NCI-H1436 (cell line): ENCODE measurements at regions not wholly inside any gene's neighbourhood (a gene's known extent, or its start where the extent isn't known, plus 50 kb on each side); places are given as distances from the start of the nearest gene placed in this dataset.

ENCODE experiments used
- DNase-seq: peaks from one replicate; lab custom pipeline; 2025; lab: John Stamatoyannopoulos, UW

DNA sequence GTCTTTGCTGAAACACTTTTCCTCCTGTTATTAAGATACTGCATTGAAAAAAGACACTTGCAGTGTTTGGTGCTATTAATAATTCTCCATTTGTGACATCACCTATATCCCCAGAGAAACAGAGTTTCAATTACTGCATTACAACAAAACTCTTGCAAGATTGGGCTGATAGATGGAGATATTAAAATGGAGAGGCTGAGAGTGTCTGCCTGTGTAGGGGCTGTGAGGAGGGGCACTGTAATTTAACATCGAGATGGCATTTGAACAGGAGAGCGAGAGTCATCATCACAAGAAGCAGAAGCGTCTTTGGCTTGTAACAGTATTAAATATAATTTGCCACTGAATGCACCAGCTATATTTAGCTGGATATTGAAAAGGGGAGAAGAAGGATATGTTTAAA is 316.5 kb downstream of the CDH26 start:
- DNase-seq = no peak

DNA sequence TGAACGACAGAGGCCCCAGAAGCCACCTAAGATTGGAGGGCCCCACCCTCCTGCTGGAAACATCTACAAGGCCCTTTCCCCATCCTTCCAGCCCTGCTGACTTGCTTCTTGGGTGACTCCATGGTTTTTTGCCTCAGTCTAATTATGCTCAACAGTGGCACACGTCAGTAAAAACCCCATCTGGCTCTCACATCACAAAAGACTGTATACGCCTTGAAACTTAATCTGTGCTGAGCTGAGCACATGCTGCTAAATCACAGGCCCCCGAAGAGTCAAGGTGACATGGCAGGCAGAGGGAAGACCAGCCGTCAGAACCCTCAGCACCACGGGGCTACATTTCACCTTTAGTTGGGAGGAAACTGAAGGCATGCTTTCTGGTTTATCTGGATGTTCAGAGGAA is 323.1 kb downstream of the CDH26 start:
- no peak for DNase-seq

DNA sequence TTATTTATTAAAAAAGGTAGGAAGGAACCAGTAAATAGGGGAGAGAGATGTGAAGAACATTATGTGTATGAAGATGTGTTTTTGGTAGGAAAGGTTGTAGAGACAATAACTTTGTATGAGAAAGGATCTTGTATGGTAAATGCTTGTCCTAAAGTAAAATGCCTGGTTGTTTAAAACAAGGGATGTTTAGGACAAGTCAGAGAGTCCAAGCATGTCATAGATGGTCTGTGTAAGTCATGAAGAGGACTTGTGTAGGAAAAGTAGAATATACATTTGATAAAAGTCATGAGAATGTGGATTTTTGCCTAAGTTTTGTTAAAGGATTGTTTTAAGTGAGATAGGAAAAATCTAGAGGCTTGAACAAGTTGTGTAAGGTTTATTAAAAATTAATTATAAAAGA is 325.1 kb downstream of the CDH26 start:
- no peak for DNase-seq

DNA sequence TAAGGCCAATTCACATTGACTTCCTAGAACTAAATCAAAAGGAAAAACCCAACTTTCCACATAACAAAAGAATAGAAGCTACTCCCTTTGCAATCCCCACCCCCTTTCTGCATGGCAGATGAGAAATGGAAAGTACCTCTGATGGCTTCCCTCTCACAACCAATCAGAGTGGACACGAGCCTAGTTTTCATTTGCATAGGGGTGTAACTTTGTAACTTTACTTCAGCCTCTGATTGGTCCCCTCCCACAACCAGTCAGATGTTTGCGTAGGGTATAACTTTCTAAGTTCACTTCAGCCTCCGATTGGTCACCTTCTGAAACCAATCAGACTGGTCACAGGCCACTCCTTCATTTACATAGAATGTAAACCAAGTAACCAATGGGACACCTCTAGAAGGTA is 328.5 kb downstream of the CDH26 start:
- no peak for DNase-seq

DNA sequence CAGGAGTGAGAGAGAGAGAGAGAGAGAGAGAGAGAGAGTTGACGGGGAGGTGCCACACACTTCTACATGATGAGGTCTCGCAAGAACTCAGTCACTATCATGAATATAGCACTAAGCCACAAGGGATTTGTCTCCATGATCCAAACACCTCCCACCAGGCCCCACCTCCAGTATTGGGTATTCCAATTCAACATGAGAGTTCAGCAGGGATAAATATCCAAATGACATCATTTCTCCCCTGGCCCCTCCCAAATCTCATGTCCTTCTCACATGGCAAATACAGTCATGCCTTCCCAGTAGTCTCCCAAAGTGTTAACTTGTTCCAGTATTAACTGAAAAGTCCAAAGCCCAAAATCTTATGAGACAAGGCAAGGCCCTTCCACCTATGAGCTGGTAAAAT is 330.7 kb downstream of the CDH26 start:
- DNase-seq = no peak

DNA sequence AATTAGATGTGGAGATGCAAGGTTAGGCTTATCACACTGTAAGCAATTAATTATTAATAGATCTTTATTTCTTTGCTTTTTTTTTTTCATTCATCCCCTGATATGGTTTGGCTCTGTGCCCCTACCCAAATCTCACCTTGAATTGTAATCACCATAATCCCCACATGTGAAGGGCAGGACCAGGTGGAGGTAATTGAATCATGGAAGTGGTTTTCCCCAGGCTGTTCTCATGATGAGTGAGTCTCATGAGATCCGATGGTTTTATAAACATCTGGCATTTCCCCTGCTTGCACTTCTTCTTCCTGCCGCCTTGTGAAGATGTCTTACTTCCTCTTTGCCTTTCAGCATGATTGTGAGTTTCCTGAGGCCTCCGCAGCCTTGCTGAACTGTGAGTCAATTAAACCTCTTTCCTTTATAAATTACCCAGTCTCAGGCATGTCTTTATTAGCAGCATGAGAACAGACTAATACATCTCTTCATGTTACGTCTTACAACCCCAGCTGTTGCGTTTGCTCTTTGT is 333.8 kb downstream of the CDH26 start:
- DNase-seq = no peak

DNA sequence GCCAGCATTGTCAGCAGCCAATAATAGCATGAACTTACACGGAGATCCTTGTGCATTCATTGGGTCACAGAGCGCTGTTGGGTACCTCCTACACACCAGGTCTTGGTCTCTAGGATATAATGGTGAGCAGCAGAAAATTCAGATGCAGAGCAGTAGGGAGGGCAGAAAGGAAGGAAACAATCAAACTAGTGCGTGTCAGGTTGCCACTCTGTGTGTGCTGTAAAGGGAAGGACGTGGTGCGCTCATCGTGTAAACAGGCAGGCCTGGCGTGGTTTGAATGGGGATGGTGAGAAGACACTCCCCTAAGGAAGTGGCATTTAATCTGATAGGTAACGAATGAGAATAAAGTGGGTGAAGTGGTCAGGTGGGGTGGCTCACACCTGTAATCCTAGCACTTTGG is 336.4 kb downstream of the CDH26 start:
- no peak for DNase-seq

DNA sequence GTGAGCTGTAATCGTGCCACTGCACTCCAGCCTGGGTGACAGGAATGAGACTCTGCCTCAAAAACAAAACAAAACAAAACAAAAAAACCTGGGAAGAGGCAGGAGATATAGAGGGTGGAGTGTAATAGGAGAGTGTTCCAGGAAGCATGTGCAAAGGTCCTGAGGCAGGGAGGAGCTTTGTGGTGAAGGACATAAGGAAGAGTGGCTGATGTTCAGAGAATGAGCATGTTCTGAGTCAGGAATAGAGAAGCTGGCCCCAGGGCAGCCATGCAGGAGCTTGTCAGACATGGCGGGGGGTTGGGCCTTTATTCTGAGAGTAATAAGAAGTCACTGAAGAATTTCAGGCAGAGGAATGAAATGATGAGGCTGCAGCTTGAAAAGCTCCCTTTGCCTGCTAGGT is 337.0 kb downstream of the CDH26 start:
- no peak for DNase-seq

DNA sequence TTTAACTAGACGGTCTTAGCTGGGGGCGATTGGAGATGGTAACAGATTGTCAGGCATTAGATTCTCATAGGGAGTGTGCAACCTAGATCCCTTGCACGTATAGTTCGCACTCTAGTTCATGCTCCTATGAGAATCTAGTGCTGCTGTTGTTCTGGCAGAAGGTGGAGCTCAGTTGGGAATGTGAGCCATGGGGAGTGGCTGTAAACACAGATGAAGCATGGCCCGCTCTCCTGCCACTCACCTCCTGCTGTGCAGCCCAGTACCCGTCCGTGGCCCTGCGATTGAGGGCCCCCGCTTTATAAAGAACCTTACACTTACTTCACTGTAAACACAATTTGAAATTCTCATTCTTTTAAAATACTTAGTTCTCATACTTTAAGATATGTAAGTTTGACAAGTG is 339.4 kb downstream of the CDH26 start:
- no peak for DNase-seq

DNA sequence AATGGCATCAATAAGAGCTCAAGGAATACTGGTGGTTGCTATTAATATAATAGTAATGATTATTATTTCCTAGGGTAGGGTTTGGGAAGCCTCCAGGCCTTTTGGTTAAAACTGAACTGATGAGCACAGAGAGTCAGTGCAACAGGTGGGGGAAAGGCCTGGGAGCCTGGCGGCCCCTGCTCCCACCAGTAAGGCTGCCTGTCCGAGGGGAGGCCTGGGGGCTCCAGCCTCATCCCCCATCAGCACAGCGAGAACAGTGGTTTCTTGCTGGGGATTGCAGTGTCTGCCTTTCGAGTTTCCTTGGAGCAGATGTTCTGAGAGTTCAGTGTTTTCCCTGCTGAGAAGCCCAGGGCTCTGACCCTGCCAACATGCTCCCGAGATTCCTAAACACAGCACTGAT is 340.4 kb downstream of the CDH26 start:
- DNase-seq = no peak

DNA sequence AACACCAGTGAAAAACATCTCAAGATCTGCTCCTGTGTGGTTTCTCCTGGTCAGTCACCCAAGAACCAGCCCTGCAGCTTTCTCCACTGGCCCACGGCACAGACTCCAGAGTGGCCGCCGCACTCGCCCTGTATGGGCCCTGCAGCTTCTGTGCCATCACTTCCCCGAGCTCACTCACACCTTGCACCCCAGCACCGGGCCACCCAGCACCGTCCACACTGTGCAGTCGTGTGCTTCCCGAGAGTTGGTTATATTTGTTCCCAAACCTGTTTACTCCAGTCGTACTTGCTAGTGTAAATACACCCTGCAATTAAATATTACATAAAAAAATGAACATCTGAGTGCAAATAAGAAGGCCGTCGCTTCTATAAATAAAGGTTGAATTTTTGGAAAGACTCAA is 341.7 kb downstream of the CDH26 start:
- no peak for DNase-seq

DNA sequence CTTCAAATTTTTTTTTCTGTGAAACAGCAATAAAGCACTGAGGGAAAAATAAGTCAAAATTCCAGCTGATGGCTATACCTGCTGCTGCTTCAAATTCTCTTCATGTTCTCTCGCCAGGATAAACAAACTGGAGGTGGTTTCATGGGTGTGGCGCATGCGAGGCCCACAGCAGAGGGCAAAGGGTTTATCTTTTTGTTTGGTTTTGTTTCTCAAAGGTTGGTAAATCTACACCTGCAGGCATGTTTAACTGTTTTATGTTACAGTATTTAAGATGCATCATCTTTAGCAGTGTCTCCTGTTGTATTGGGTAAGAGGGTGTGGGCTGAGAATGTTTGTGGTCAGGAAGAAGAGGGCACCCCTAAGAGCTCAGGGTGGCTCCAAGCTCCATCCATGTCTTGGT is 342.2 kb downstream of the CDH26 start:
- DNase-seq = no peak

DNA sequence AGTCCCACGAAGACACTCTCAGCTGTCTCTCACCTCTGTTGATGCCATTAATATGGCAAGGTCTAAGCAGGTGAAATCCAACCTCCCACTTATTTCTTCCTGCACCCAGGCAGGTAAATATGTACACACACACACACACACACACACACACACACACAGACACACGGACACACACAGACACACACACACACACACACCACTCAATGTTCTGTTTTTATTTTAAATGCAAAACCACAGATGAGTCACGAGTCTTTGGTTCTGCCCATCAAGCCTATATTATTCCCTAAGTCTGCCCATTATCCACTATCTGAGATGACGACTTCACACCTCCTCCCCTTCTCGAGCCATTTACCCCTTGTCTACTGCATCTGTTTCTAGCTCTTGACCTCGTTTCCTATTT is 344.7 kb downstream of the CDH26 start:
- DNase-seq = no peak

DNA sequence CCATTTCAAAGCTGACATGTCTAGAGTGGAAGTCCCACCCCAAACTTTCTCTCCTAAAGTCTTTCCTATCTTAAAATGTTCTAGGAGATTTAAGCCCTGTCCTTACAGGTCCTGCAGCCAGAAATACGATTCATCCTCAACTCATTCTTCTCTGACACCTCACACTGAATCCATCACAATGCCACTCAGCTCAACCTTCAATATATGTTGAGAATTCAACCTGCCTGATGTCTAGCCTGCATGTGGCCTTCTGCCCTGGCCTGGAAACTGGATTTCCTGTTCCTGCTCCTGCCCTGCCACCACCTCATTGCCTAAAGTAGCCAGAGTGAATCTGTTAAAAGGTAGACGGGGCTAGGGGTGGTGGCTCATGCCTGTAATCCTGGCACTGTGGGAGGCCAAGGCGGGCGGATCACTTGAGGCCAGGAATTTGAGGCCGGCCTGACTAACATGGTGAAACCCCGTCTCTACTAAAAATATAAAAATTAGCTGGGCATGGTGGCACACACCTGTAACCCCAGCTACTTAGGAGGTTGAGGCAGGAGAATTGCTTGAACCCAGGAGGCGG is 345.9 kb downstream of the CDH26 start:
- DNase-seq = no peak

DNA sequence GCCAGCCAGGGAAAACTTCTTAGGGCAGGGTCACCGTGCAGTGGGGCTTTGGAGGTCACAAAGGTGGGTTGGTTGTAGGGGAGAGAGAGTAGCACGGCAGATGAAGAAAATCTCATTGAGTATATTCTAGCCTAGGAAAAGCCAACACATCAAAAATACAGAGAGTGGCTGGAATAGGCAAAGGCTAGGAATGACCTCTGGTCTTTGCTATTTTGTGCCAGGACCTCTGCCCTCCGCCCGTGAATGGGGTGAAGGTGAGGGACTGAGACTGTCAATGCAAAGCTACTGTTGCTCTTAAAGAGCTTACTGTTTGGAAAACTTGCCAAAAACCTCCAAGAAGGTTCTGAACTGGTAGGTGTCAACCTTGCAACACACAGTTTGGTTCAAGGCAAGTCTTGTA is 346.7 kb downstream of the CDH26 start:
- no peak for DNase-seq

DNA sequence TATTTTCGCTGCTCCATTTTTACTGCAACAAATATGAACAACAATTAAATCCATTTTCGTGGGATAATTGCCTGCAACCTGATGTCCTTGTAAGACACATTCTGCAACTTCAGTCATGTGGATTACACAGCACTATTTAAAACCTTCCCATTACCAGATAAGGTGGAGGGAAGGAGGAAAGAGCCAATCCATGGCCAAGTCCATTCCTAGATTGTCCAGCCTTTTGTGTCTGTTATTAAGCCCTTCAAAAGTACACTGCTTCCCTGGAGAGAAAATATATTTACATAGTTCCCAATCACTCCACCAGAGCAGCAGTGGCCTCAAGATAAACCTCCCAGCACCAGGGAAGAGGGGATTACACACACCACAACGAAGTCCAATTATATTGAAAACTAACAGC is 347.9 kb downstream of the CDH26 start:
- no peak for DNase-seq

DNA sequence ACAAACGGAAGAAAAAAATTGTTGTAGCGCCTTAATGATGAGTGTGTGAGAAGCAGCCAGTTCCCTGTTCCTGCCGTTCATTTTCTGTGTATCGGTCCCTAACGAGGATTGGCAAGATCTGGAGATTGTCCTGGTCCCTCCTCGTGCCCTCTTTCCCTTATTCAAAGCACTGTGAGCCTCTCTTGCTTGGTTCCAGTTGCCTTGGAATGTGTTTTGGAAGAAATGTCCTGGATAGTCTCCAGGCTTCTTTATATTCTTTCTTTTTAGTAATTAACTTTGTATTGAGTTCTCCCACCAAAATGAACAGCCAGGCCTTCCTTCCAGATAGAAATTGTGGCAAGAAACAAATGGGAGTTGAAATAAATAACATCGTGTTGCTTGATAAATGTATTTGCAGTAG is 348.3 kb downstream of the CDH26 start:
- no peak for DNase-seq

DNA sequence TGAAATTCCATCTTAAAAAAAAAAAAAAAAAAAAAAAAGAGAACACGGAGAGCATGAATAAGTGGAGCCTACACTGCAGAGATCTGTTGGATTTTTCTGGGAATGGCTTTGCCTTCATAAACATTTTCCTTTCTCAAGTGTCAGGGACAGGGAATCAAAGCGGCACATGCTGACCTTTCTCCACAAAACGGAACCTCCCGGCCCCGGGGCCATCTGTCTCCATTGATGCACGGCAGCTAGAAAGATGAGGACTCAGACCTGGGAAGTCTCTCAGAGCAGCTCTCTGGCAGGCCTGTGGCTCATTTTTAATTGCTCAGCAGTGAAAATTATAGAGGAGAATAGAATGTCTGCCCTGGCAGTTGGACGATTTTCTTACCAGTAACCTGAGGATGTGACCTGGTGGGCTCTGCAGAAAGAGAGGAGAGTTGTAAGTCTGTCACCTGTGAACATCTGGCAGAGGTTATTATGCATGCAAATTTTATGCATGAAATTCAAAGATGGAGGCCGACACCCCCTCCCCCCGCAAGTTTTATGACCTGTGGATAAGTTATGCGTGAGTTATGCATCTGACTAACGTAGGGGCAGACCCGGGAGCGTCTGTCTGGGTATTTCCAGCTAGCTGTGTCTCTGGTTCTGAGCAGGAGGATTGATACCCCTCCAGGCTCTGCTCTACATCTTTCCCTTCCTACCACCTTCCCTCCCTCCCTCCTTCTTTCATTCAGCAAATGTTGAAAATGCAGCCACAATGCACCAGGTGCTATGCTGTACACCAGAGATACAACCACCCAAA is 352.5 kb downstream of the CDH26 start:
- DNase-seq = no peak

DNA sequence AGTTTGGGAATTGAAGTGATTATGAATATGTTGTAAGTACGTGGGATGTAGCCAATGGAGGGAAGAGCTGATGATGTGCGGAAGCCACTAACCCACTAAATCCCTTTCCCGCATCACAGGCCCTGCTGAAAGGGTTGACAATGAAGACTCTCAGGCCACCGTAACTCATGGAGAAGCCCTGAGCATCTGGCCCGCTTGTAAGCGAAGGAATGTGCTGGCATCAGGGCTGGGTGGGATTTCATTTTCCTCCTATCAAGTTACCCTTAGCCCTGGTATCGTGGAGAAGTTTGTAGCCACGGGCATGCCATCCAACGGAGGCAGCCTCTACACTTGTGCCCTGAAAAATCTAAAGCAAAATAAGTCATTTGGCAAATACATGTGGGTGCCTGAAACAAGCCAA is 355.0 kb downstream of the CDH26 start:
- no peak for DNase-seq

DNA sequence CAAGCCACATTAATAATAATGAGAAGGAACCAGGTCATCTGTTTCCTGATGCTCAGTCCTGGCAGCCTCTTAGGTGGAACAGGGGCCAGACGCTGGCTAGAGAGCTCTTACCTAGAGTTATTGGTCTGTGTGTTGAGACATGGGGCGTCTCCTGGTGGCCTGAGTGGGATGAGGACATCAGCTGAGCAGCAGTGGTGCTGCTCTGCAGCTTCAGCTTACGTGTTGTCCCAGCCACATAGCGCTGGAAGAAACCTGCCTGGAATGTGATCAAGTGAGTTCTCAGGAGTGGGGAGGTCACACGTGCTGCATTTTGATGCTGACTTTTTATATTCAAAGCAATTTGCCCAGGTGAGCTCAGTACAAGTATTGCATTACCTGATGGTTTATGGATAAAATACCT is 355.4 kb downstream of the CDH26 start:
- no peak for DNase-seq

DNA sequence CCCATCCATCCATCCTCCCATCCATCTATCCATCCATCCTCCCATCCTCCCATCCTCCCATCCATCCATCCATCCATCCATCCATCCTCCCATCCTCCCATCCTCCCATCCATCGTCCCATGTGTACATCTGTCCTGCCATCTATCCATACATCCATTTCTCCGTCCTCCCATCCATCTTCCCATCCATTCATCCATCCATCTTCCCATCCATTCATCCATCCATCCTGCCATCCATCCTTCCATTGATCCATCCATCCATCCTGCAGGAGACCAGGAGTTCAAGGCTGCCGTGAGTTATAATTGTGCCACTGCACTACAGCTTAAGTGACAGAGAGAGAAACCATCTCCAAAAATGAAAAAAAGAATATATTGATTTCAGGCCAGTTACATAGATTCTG is 356.5 kb downstream of the CDH26 start:
- no peak for DNase-seq

DNA sequence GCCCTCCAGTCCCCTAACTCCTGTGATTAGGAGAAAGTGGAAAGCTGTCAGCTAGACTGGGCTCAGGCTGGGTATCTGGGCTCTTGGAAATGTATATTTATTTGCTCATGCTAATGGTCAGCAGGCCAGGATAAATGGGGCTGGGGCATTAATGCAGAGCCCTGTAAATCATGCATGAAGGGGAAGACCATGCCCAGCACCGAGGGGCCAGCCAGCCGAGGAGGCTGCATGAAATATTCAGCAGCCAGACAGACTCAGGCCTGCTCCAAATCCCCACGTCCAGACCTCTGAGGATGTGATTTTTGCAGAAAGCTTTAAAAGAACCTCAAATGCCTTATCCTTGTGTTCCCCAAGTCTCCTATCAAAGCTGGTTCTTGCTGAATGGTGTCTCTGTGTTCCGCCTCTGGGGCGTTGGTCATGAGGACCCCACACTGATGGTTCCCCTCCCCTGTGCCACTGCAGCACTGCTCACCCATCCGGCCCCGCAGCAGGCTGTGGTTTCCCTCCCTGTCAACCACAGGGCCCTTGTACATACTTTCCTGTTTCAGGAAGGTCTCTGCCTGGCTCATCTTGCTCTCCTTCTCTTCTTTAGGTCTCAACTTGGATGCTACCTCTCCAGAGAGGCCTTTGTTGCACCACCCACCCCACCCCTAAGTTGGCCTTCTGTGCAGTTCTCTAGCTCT is 358.4 kb downstream of the CDH26 start:
- DNase-seq = no peak

DNA sequence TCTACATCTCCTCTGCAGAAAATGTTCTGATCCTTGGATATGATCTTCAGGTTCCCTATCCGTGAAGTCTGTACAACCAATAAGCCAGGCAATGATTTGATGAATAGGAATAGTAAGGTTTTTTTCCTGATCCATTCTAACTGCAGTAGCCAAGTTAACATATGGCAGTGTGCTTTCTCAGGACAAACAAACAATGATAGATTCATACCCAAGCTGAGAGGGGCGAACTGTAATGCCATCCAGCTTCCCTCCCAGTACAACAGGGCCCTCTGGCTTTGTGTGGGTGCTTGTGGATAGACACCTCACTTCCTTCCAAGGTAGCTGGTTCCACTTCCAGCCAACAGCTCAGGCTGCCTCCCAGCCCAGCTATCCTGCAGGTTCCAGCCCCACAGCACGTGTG is 359.2 kb downstream of the CDH26 start:
- no peak for DNase-seq
